GM18505 (cell line): ENCODE measurements at regions not wholly inside any gene's neighbourhood (a gene's known extent, or its start where the extent isn't known, plus 50 kb on each side); places are given as distances from the start of the nearest gene placed in this dataset.

Source experiments
- ATAC-seq: cut with Tn5 transposase; IDR thresholded peaks from one replicate; pipeline ENCODE4 v1.9.1; 2021; ENCODE audit not compliant: unreplicated experiment
- POLR2A ChIP-seq: IDR thresholded peaks from 4 replicates; pipeline ENCODE4 v1.6.1; 2011; ENCODE audit warnings: borderline replicate concordance; ENCODE audit not compliant: insufficient read depth, insufficient read length; ENCODE audit errors: extremely low read depth

DNA sequence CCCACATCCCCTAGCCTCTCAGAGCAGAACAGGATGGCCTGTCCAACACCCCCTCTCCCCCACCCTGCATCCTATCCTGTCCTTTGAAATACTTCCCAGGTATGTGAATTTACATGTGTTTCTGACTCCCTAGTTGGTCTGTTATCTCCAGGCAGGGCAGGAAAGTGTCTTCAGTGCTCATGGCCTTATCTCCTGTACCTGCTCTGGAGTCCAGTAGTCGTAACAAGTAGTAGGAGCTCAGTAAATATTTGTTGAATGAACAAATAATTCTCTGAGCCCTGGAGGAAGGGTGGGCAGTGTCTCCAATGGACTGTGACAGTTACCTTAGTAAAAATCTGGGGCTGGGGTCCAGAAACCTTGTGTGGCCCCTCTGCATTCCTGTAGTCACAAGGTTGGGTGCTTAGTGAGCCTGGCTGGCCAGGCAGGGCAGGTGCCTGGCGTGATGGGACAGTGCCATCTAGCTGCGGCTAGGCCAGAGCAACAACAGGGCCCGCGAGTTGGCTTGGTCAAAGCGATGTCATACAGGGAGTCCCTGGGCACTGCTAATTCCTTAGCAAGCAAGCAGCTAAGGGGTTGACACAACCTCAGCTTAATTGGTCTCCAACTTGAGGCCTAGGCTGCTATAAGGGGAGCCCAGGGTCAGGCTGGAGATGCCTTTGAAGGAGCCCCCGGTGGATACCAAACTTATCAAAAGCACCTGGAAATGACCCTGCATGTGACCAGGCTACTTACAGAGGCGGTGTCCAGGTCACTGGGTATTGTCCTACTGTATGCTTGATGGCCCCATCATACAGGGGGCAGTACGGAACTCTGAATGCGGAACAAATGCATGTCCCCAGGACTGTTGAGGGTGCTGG lies 89.0 kb upstream of the PPM1J start:
- no peak for ATAC-seq
- no peak for TF ChIP-seq POLR2A

DNA sequence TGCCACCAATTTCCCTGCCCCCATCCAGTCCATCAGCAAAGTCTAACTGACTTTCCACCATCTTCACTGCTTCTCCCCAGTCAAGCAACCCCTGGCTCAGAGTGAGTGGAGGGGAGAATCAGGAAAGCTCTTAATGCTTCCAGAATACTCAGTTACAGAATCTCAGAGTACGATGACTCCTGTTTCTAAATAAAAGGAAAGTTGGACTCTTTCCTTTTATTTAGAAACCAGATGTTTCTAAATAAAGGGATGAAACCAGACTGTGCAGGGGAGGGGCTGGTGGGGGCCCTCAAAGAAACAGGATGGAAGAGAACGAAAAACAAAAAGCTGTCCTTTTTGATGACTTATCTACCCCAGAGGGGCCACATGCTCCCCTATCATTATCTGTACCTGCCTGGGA lies 85.2 kb upstream of the PPM1J start:
- ATAC-seq: no peak
- TF ChIP-seq POLR2A: no peak

DNA sequence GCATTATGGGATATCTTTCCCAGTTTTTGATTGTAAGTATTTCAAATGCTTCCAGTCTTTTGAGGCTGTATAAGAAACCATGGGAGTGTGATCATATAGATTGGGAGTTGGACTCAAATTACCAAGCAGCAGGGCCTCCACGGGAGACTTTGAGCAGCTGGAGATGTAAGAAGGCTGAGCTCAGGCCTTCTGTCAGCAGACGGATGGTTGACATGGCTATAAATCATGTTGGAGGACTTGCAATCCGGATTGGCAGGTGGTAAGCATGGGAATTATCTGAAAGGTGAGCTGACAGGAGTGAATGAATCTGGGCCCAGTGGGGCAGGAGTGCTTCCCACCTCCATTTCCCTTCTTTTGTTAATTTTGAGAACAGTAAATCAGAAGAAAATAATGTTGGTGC lies 83.2 kb upstream of the PPM1J start:
- no peak for ATAC-seq
- no peak for TF ChIP-seq POLR2A

DNA sequence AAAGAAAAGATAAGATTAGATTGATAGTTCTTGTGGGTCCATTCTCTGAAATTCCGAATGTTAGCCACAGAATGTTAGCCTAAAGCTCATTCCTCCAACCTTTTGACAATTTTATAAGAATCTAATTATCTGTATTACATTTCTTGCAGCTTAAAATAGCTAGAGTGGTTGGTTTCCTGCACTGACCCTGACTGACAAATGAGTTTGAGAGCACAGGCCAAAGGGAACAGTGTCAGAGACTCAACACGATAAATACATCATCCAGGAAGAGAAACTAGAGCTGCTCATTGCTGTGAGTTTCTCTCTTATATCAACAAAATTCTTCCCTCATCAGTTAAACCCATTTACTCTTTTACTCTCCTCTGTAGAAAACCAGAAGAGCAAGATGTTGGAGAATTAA lies 82.1 kb upstream of the PPM1J start:
- TF ChIP-seq POLR2A: no peak
- ATAC-seq: no peak

DNA sequence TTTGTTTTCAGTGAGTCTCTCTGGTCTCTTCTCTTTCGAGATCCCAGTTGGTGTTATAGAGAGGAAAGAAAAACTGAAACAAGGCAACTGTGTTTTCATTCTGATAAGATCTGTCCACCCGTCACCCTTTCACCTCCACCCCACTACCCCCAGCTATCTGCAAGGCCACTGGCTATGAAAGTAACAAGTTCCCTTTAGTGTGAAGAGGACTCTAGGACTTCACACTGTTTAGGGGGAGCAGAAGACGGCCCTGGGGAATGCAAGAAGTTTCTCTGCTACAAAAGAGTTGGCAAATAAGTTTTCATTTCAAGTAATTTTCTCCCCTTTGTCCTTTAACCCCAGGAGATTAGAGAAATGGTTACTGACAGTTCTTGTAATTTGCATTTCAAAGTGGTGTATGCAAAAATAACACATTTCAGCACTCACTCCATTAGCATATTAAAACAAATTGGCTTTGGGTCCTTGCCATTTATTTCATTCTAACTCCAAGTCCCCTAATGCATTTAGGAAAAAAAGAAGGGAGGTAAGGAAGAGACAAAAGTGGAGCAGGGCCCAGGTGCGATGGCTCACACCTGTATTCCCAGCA lies 79.6 kb upstream of the PPM1J start:
- TF ChIP-seq POLR2A: no peak
- no peak for ATAC-seq

DNA sequence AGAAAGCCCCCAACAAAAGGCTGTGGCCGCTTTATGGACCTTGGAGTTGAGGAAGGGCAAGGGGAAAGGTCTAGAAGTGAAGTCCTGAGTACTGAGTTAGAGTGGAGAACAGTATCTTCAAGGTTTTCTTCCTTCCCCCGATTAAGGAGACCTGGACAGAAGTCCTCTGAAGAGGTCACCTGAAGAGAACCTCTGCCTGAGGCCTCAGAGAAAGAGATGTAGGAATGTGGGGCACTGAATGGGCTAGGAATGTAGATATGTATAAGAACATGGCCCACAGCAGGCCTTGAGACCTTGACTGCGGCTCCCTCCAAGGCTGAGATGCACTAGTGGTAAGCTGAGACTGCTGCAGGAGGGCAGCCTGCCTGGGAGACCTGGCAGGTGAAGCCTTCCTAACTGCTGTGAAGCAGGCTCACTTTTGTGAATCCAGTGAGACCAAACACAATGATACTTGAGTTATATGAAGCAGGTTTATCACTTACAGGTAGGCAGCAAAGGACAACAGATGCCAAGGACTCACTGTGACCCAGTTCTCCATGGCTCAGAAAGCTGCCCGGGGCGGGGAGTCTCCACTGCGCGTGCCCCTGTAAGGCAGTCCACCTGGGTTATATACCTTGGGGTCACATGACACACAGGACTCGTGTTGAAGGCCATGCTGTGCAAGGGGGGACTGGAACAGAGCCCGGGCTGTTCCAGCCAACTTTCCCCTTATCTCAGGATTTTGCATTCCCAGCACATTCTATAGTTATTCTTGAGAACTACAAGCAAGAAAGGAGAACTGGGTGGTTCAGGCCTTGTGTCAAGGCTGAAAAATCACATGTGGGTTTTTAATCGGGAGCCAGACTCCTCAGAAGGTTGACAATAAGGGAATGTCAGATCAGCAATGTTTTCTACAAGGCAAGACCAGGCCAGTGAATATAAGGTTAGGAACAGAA lies 78.8 kb upstream of the PPM1J start:
- TF ChIP-seq POLR2A: no peak
- ATAC-seq: no peak

DNA sequence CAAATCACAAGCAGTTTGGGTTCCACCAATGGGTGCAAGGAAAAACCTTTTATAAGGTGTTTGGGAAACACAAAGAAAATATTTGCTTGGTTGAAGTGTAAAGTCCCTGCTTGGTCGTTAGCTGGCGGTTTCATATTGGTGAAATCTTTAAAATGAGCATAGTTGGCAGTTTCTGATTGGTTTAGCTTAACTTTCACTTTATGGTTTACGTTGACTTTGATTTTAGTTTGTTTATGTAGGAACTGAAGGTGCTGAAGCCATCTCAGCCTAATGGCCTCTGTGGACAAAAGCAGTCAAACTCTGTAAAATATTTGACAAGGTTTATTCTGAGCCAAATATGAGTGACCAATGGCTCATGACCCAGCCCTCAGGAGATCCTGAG lies 76.6 kb upstream of the PPM1J start:
- no peak for TF ChIP-seq POLR2A
- no peak for ATAC-seq

DNA sequence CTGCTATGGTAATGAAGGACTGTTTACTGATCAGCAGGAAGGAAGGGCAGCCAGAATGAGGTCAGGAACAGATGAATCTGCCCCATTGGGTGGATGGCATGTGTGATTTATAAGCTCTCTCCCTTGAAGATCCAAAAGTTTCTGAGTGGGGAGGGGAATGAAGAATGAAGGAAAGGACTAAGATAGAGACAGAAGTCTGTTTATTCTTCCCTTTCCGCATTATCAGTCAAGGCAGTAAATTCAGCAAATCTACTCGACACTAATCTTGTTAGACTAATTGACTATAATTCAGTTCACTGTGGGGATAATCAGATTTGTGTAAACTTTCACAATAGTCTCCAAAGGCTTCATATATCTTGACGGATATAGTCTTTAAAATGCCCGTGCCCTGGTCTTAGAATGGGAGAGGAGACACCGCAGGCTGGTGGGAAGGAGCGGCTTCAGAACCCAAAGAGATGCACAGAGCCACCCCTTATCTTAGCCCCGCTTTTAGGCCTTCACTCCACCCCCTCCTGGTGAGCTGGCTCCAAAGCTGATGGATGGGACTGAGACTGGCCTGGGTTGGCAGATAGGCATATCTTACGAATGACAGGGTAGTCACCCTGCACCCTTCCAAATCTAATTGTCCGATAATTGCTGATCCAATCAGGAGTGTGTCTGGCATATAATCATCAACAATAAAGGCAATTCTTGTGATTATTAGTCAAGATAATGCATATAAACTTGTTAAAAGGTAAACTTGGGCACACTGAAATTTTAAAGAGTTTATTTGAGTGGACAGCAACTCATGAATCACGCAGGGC lies 76.0 kb upstream of the PPM1J start:
- no peak for ATAC-seq
- TF ChIP-seq POLR2A: no peak

DNA sequence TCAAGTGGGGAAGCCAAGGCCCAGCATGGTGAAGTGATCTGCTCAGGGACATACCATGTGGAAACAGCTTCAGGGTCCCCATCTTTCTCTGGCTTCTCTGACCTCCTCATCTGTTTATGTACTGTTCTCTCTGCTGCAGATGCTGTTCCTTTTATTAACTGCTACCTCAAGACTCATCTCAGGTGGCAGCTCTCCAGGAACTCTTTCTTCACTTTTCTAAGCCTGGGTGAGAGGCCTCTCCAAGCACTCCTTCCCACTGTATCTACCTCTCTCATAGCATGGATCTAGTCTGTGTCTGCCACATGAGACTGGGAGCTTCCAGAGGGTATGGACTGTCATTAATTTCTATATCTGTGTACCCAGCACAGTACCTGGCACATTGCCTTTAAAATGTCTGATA lies 73.4 kb upstream of the PPM1J start:
- ATAC-seq: no peak
- no peak for TF ChIP-seq POLR2A

DNA sequence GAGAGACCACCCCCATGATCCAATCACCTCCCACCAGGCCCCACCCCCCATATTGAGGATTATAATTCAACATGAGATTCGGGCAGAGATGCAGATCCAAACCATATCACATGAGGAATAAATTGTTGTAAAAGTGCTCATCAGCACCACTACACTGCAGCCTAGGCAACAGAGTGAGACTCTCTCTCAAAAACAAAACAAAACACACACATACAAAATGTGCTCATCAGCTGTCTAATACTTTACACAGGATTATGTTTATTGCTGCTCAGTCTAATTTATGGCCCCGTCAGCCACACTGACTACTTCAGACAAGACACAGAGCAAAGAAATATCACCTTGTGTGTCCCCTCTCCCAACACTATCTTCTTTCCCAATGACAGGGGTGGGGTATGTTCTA lies 72.9 kb upstream of the PPM1J start:
- ATAC-seq: no peak
- no peak for TF ChIP-seq POLR2A

DNA sequence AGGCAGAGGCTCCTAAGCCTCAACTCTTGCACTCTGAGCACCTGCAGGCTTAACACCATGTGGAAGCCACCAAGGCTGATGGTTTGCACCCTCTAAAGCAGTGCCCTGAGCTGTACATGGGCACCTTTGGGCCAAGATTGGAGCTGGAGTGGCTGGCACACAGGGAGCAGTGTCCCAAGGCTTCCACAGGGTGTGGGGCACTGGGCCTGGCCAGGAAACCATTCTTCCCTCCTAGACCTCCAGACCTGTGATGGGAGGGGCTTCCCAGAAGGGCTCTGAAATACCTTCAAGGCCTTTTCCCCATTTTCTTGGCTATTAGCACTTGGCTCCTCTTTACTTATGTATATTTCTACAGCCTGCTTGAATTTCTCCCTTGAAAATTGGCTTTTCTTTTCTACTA lies 67.9 kb upstream of the PPM1J start:
- ATAC-seq: no peak

DNA sequence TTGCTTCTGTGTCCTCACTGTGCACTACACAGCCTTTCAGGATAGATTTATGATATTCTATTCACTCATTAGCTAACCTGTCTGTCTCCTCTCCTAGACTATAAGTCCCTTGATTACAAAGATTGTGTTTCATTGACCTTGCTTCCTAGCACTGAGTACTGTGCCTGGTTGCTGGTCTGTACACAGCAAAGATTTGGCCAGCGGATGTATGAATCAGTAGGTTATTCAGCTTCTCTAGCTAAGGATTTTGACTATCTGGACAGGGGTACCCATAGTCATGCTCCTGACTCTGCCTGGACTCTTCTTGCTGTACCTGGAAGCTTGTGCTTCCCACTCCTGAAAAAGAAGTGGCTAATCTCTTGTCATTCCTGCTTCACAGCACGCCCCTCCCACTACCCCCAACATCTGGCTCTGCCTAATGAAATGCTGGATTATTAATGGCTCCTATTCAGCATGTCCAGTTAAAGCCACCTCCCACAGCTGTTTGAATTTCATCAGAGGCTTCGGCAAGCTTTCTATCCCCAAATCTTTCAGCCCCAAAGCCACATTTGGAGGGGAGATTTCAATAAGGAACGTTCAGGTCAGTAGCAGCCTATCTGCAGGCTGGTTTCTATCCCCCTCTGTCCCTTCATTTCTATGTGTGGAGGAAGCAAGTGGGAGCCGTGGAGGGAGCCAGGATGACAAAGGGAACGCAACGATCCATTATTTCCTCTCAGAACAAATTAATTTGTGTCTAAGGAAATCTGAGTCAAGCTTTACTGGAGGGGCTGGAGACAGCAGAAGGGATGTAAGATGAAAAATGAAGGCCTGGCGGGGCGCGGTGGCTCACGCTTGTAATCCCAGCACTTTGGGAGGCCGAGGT lies 64.8 kb upstream of the PPM1J start:
- TF ChIP-seq POLR2A: no peak

More for the DNA sequence above, 67.9 kb upstream of the PPM1J start:
- no peak for TF ChIP-seq POLR2A

More for the DNA sequence above, 64.8 kb upstream of the PPM1J start:
- no peak for ATAC-seq
